HG03060 (cell line): ENCODE measurements at regions not wholly inside any gene's neighbourhood (a gene's known extent, or its start where the extent isn't known, plus 50 kb on each side); places are given as distances from the start of the nearest gene placed in this dataset.

Source experiments
- ATAC-seq: cut with Tn5 transposase; IDR thresholded peaks from one replicate; pipeline ENCODE4 v1.9.1; 2021; ENCODE audit warnings: low read depth, moderate number of reproducible peaks; ENCODE audit not compliant: unreplicated experiment

- ATAC-seq: peak; percentile 35
Measured at GRCh38 chr10:124221356-124222317, 128.2 kb upstream of the CHST15 start.

GRCh38 chr10:124220971-124221355, 127.6 kb upstream of the CHST15 start:
- ATAC-seq: no peak

- ATAC-seq: no peak
Measured at GRCh38 chr10:124220547-124220946, 127.1 kb upstream of the CHST15 start.

GRCh38 chr10:124219655-124220054, 126.3 kb upstream of the CHST15 start:
- no peak for ATAC-seq

- ATAC-seq: no peak
Measured at GRCh38 chr10:124219062-124219461, 125.7 kb upstream of the CHST15 start.

- ATAC-seq: no peak
Measured at GRCh38 chr10:124217906-124218804, 124.8 kb upstream of the CHST15 start.

- no peak for ATAC-seq
Measured at GRCh38 chr10:124217031-124217430, 123.6 kb upstream of the CHST15 start.

GRCh38 chr10:124214610-124215375, 121.4 kb upstream of the CHST15 start:
- ATAC-seq: no peak

- ATAC-seq: no peak
Measured at GRCh38 chr10:124213899-124214510, 120.6 kb upstream of the CHST15 start.

GRCh38 chr10:124213471-124213870, 120.1 kb upstream of the CHST15 start:
- ATAC-seq: no peak

GRCh38 chr10:124212702-124213101, 119.3 kb upstream of the CHST15 start:
- no peak for ATAC-seq

- no peak for ATAC-seq
Measured at GRCh38 chr10:124211921-124212320, 118.5 kb upstream of the CHST15 start.

GRCh38 chr10:124210263-124210662, 116.9 kb upstream of the CHST15 start:
- no peak for ATAC-seq

- ATAC-seq: no peak
Measured at GRCh38 chr10:124207391-124207790, 114.0 kb upstream of the CHST15 start.

GRCh38 chr10:124206616-124207015, 113.2 kb upstream of the CHST15 start:
- ATAC-seq: no peak

GRCh38 chr10:124205432-124205831, 112.0 kb upstream of the CHST15 start:
- no peak for ATAC-seq

GRCh38 chr10:124204726-124205125, 111.3 kb upstream of the CHST15 start:
- ATAC-seq: no peak

- ATAC-seq: no peak
Measured at GRCh38 chr10:124200011-124200410, 106.6 kb upstream of the CHST15 start.

- ATAC-seq: no peak
Measured at GRCh38 chr10:124198871-124199270, 105.5 kb upstream of the CHST15 start.

GRCh38 chr10:124198125-124198501, 104.7 kb upstream of the CHST15 start:
- no peak for ATAC-seq
